Esophagus muscularis mucosa (tissue), 4 donors: ENCODE measurements at regions not wholly inside any gene's neighbourhood (a gene's known extent, or its start where the extent isn't known, plus 50 kb on each side); places are given as distances from the start of the nearest gene placed in this dataset.

Experiments used
- CTCF ChIP-seq, 3 experiments: fragments of 200-600 bp in 2 of 3; fragments of 450-650 bp in 1 of 3; sonication (generic) in 2 of 3; IDR thresholded peaks; one replicate each; pipeline ENCODE4 v1.5.1; 2017 to 2019; ENCODE audit warnings: antibody characterized with exemption in 3 of 3, mild to moderate bottlenecking in 2 of 3, moderate library complexity in 1 of 3
- EP300 ChIP-seq: sonication (generic); formaldehyde crosslinking; IDR thresholded peaks from one replicate; pipeline ENCODE4 v1.6.1; 2017; ENCODE audit warnings: antibody characterized with exemption
- POLR2A ChIP-seq: fragments of 450-650 bp; IDR thresholded peaks from one replicate; pipeline ENCODE4 v1.6.1; 2017; ENCODE audit warnings: antibody characterized with exemption, moderate library complexity, mild to moderate bottlenecking, low read depth
- POLR2AphosphoS5 ChIP-seq, 2 donors: sonication (generic); formaldehyde crosslinking; IDR thresholded peaks; one replicate each; pipeline ENCODE4 v1.6.1; 2017; ENCODE audit warnings: antibody characterized with exemption in 2 of 2

- TF ChIP-seq CTCF (IDR thresholded peaks at IDR 0.05), result no peak
- TF ChIP-seq POLR2A, result no peak
- TF ChIP-seq POLR2AphosphoS5 (IDR thresholded peaks at IDR 0.05), result no peak
- TF ChIP-seq EP300, result no peak
Measured at GRCh38 chr5:35331956-35332950, 102.0 kb upstream of the PRLR start.
